HG03175 (cell line): ENCODE measurements at regions not wholly inside any gene's neighbourhood (a gene's known extent, or its start where the extent isn't known, plus 50 kb on each side); places are given as distances from the start of the nearest gene placed in this dataset.

Experiments
- ATAC-seq: cut with Tn5 transposase; IDR thresholded peaks from one replicate; pipeline ENCODE4 v1.9.1; 2021; ENCODE audit warnings: mild to moderate bottlenecking, moderate library complexity; ENCODE audit not compliant: unreplicated experiment

GRCh38 chr2:215609089-215610032 is 173.5 kb upstream of the FN1 start:
- no peak for ATAC-seq

- no peak for ATAC-seq
These were observed 171.9 kb upstream of the FN1 start for GRCh38 chr2:215607766-215608165.

GRCh38 chr2:215606219-215606618 is 170.4 kb upstream of the FN1 start:
- no peak for ATAC-seq

GRCh38 chr2:215605214-215605613 is 169.3 kb upstream of the FN1 start:
- ATAC-seq: no peak

GRCh38 chr2:215604606-215605005 is 168.7 kb upstream of the FN1 start:
- ATAC-seq: no peak

GRCh38 chr2:215603440-215603839 is 167.6 kb upstream of the FN1 start:
- no peak for ATAC-seq

- ATAC-seq: no peak
These were observed 167.1 kb upstream of the FN1 start for GRCh38 chr2:215602997-215603396.

- ATAC-seq: no peak
These were observed 166.3 kb upstream of the FN1 start for GRCh38 chr2:215601990-215602721.

- ATAC-seq: no peak
These were observed 165.7 kb upstream of the FN1 start for GRCh38 chr2:215601526-215601925.

GRCh38 chr2:215598376-215598975 is 162.6 kb upstream of the FN1 start:
- ATAC-seq: no peak

- no peak for ATAC-seq
These were observed 161.7 kb upstream of the FN1 start for GRCh38 chr2:215597577-215597976.

GRCh38 chr2:215594766-215595165 is 158.9 kb upstream of the FN1 start:
- ATAC-seq: no peak

- ATAC-seq: no peak
These were observed 154.3 kb upstream of the FN1 start for GRCh38 chr2:215590010-215590745.

GRCh38 chr2:215583881-215584280 is 148.0 kb upstream of the FN1 start:
- ATAC-seq: no peak

- no peak for ATAC-seq
These were observed 143.9 kb upstream of the FN1 start for GRCh38 chr2:215579809-215580208.

- ATAC-seq: no peak
These were observed 141.5 kb upstream of the FN1 start for GRCh38 chr2:215577356-215577755.

- no peak for ATAC-seq
These were observed 140.7 kb upstream of the FN1 start for GRCh38 chr2:215576572-215576971.

GRCh38 chr2:215573496-215573895 is 137.6 kb upstream of the FN1 start:
- ATAC-seq: no peak

GRCh38 chr2:215572341-215572848 is 136.5 kb upstream of the FN1 start:
- ATAC-seq: no peak

- no peak for ATAC-seq
These were observed 135.8 kb upstream of the FN1 start for GRCh38 chr2:215571689-215572088.

- ATAC-seq: peak; percentile 90
These were observed 131.6 kb upstream of the FN1 start for GRCh38 chr2:215567504-215567903.
